ENCODE measurements at regions not wholly inside any gene's neighbourhood (a gene's known extent, or its start where the extent isn't known, plus 50 kb on each side); places are given as distances from the start of the nearest gene placed in this dataset.
A peak's percentile ranks its signal among the peaks of the same experiment; 100 is the strongest.

GRCh38 chr6:63449714-63450113 lies 122.6 kb upstream of the LOC128125822 start:
- no peak overlapping the region for H3K4me3 ChIP-seq (ENCODE audit: low read depth, low read length)
- DNase-seq (ENCODE audit: low read depth) = no peak
- no peak for TF ChIP-seq CTCF (conservative IDR thresholded peaks at IDR 0.05; ENCODE audit: low read depth, low read length)

- no peak overlapping the region for H3K4me3 ChIP-seq (ENCODE audit: low read depth, low read length)
These were observed 121.0 kb upstream of the LOC128125822 start for GRCh38 chr6:63451238-63451637.

GRCh38 chr6:63452125-63452524 lies 120.2 kb upstream of the LOC128125822 start:
- no peak for TF ChIP-seq CTCF (conservative IDR thresholded peaks at IDR 0.05; ENCODE audit: low read depth, low read length)

More at GRCh38 chr6:63451238-63451637, 121.0 kb upstream of the LOC128125822 start:
- DNase-seq (ENCODE audit: low read depth) = no peak
- no peak for TF ChIP-seq CTCF (conservative IDR thresholded peaks at IDR 0.05; ENCODE audit: low read depth, low read length)

GRCh38 chr6:63456734-63457133 lies 115.5 kb upstream of the LOC128125822 start:
- no peak for TF ChIP-seq CTCF (conservative IDR thresholded peaks at IDR 0.05; ENCODE audit: low read depth, low read length)
- DNase-seq (ENCODE audit: low read depth) = no peak
- H3K4me3 ChIP-seq (ENCODE audit: low read depth, low read length) = no peak overlapping the region

More at GRCh38 chr6:63452125-63452524, 120.2 kb upstream of the LOC128125822 start:
- DNase-seq (ENCODE audit: low read depth) = peak; percentile 2
- H3K4me3 ChIP-seq (ENCODE audit: low read depth, low read length) = no peak overlapping the region

GRCh38 chr6:63458480-63459115 lies 113.7 kb upstream of the LOC128125822 start:
- no peak for DNase-seq (ENCODE audit: low read depth)
- no peak for TF ChIP-seq CTCF (conservative IDR thresholded peaks at IDR 0.05; ENCODE audit: low read depth, low read length)
- H3K4me3 ChIP-seq (ENCODE audit: low read depth, low read length) = no peak overlapping the region

GRCh38 chr6:63459814-63460213 lies 112.5 kb upstream of the LOC128125822 start:
- TF ChIP-seq CTCF (conservative IDR thresholded peaks at IDR 0.05; ENCODE audit: low read depth, low read length) = no peak
- no peak for DNase-seq (ENCODE audit: low read depth)
- H3K4me3 ChIP-seq (ENCODE audit: low read depth, low read length) = no peak overlapping the region

- no peak for TF ChIP-seq CTCF (conservative IDR thresholded peaks at IDR 0.05; ENCODE audit: low read depth, low read length)
- H3K4me3 ChIP-seq (ENCODE audit: low read depth, low read length) = no peak overlapping the region
- DNase-seq (ENCODE audit: low read depth) = no peak
These were observed 111.3 kb upstream of the LOC128125822 start for GRCh38 chr6:63460971-63461370.

Measured in choroid plexus epithelial cell (primary cell).